SIG-M5 treated with dmso at 0.1 percent for 504 hours (cell line): ENCODE measurements at regions not wholly inside any gene's neighbourhood (a gene's known extent, or its start where the extent isn't known, plus 50 kb on each side); places are given as distances from the start of the nearest gene placed in this dataset.
"Not testable (repeated sequence)": the region's sequence is repeated elsewhere in the genome, so short reads cannot be mapped to it uniquely, and the experiment has no call there.

Experiments
- DNase-seq: peaks from one replicate; lab custom pipeline; 2025; ENCODE audit not compliant: unreplicated experiment; lab: John Stamatoyannopoulos, UW

DNA sequence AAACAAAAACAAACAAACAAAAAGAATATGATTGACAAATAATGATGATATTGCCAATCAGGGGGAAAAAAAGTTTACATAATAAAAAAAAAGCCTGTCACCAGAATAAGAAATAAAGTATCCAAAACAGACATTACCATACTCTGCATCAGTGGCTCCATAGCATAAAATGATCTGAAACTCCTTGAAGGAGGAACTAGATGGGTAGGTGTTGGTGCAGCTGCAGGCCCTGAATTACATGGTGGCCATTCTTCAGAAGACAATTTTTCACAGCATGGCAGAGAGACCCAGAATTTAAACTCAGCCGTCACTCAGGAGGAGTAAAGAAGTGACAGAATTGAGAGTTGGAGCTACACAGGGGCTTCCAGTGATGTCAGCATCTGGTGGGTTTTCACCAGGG is 60.2 kb downstream of the GLUL start:
- no peak for DNase-seq

DNA sequence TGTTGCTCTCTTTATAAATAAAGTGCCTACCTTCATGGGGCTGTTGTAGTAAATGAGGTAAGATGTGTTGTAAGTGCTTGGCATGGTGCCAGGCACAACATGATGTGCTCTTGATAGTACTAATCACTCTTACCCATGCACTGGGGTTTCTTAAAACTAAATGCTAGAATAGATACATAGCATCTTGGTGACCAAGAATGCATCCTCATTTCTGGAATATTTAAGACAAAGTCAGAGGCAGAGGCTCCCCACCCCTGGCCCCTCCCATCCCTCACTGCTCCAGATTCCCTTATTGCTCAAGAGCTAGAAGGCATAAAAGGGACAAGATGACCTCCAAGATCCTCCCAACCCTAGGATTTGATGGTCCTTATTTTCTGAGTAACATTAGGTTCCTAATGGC is 61.3 kb downstream of the GLUL start:
- DNase-seq = no peak

DNA sequence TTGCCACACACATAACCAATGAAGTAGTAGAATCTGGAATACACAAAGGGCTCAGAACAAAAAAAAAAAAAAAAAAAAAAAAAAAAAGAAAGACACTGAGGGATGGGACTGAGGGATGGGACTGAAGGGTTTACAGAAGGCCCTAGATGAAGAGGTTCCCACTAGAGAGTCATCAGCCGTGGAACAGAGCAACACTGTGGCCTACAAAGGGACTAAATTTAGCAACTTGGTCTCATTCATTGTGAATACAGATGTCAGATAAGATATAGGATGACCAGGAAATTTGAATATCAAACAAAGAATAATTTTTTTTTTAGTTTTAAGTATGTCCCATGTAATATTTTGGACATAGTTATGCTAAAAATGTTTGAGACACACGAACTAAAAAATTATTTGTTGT is 62.1 kb downstream of the GLUL start:
- DNase-seq = no peak

DNA sequence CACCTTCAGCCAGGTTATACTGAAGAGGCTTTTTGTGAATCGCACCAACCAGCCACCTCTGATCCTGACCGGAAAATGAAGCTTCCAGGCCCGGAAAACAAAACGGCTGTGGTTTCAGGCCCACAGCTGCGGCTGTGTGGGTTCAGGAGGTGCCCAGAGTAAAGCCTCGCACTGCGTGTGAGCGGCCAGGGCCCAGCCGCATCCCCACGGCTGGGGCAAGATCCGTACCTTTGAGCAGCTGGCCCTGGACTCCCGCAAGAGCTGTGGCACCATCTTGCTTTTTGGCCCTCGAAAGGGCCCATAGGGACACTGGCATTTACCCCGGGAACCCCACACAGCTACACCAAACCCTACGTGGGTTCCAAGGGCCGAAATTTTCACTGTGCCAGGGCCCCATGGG is 63.0 kb downstream of the GLUL start:
- no peak for DNase-seq

DNA sequence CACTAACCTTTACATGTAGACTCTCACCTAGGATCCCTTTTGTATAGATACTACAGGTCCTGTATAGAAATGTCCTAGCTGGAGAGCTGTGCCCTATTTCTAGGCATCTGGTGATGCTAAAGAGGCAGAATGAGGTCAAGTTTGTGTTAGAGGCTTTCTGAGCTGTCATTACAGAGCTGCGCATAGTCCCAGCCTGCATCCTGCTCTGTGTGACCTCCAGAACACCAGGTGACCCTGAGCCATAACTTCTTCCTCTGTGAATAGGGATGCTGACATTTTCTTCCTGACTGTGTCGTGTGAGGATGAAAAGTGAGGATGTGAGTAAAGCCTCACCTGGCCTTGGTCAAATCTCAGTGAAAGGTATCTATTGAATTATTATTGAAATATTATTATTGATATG is 66.3 kb downstream of the GLUL start:
- no peak for DNase-seq

DNA sequence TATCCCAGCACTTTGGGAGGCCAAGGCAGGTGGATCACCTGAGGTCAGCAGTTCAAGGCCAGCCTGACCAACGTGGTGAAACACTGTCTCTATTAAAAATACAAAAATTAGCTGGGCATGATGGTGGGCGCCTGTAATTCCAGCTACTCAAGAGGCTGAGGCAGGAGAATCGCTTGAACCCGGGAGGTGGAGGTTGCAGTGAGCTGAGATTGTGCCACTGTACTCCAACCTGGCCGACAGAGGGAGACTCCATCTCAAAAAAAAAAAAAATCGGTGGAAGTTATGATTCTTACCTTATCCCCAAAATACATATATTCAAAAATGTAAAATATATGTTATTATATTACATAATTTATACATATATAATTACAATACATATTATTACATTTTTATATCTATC is 70.1 kb downstream of the GLUL start:
- DNase-seq = not testable (repeated sequence)

DNA sequence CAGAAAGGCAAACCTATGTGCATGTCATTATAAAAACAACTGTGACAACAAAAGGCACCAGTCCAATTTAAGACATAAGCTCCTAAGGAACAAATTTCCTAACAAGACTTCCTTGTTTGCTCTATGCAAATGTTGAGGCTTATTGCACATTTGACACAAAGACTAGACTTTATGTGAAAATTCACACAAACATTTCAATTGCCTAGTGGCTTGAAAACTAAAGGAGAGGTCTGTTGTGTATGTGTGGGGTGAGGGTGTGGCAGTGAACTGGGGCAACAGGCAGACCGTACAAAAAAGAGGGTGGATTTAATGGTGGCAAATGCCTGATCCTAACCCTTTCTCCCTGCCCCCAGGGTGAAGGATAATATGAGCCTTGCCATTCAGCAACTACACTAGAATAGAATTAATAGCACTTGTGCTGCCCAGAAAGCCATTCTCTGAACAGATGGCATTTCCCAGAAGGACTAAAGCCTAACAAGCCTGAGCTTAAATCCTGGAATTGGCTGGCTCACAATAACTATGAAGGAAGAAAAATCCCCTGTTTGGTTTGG is 73.9 kb downstream of the GLUL start:
- DNase-seq = no peak

DNA sequence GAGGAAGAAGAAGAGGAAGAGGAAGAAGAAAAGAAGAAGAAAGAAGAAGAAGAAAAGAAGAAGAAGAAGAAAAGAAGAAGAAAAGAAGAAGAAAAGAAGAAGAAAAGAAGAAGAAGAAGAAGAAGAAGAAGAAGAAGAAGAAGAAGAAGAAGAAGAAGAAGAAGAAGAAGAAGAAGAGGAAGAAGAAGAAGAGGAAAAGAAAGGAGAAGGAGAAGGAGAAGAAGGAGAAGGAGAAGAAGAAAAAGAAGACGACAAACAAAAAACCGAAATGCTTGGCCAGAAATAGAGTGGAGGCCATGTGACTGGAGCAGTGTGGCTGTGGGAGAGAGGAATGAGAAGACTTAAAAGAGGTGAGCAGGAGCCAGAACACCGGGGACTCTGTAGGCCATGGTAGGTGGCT is 75.1 kb downstream of the GLUL start:
- DNase-seq = not testable (repeated sequence)

DNA sequence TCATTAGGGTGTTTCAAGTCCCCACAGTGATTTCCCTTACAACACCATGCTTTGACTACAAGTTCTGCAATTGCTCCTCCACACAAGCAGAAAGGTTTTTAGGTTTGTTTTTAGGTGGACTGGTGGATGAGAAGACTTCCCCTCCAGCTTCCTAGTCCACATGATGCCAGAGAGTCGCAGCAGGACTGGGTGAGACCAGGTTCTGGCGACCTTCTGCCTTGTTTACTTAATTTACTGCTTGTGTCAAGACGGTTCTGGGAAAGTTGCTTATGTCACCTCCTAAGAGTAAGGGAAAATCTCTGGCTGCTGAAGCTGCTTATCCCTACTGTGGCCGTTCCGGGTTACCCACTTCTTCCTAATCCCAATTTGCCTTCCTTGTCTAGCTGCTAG is 76.4 kb downstream of the GLUL start:
- DNase-seq = no peak

DNA sequence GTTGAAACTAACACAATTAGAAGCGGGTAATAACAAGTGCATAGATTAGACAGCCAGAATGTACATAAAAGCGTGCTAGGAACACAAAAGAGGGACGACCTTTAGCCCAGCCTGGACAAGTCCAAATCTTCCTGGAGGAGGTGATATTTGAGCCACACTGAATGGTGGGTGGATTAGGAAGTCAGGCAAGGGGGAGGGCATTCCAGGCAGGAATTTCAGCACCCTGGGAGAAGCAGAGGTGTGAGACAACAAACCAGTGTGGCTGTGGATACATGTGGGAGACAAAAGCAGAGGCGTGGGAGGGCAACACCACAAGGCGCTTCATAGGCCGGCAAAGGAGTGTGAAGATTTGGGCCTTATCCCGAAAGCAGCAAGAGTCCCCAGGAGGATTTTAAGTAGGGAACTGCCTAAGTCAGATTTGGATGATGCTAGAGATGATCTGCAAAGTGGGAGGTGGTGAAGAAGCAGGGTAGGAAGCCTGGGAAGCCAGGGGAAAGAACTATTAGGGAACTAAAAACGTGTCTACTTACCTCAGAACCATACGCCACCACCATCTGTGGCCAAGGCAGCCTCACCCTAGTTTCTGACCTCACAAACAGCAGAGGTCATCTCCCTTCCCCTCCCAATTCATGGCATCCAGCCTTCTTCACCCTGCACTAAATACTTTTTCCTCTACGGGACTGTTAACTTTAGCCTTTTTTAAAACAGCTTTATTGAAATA is 81.8 kb downstream of the GLUL start:
- DNase-seq = no peak

DNA sequence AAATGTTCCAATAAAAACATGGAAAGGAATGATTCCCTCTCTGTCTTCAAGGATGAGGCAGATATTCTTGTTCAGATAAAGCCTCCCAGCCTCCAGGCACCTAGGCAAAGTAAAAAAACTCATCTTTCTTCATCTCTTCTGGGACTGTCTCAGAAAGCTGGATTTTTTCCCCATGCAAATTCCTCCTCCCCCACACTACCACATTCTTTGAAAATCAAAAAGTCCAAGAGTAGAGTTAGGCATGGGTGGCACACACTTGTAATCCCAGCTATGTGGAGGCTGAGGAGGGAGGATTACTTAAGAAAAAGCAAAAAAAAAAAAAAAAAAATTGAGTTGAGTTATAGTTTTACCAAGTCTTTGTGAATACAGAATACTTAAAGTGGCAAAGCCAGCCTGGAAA is 82.8 kb downstream of the GLUL start:
- no peak for DNase-seq

DNA sequence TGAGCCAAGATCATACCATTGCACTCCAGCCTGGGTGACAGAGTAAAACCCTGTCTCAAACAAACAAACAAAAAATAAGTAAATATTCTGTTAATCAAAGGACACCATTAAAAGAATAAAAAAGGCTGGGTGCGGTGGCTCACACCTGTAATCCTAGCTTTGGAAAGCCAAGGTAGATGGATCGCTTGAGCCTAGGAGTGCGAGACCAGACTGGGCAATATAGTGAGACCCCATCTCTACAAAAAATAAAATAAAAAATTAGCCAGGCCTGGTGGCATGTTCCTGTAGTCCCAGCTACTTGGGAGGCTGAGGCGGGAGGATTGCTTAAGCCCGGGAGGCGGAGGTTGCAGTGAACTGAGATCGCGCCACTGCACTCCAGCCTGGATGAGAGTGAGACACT is 84.1 kb downstream of the GLUL start:
- not testable (repeated sequence) for DNase-seq

DNA sequence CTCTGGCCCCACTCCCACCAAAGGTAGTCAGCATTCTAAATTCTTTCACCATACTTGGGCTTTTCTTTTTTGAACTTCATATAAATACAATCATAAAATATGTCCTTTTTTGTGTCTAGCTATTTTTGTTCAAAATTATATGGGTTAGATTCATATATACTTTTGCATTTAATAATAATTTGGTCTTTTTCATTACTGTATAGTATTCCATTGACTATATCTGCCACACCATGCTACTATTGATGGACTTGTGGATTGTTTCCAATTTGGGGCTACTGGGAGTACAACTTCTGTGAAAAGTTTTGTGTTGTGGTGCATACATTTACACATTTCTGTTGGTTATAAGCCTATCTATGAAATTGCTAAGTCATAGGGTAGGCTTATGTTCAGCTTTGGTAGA is 85.7 kb downstream of the GLUL start:
- DNase-seq = no peak

DNA sequence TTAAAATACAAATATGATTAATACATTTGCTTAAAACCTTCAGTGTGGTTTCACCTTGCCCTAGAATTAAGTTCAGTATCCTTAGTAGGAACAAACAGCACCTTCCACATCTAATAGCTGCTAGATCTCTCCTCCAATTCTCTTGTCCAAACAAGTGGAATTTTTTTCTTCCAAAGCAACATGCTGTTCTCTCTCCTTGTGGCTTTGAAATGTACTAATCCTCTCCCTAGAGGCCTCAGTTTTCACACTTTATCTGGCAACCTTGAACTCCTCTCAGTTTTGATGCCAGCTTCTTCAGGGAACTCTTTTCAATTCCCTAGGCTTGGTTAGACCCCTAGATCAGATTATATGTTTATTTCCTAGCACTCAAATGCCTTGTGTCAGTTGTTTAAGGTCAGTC is 87.0 kb downstream of the GLUL start:
- DNase-seq = no peak

DNA sequence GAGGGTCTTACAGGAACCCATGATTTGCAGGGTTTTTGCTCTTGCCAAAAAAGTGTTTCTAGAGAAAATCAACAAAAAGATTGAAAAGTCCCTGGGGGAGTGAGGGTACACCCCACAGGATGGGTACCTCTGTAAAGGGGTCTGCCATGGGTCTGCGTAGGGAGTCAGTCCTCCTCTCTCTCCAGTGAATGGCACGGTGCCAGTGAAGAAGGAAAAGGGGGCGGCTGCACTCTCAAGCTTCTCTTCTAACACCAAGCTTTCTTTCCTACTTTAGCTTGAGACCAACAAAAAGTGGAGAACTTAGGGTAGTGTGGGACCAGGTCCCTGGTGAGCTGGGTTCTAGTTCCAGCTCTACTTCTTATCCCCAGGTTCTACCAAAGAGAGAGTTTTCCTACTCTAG is 87.4 kb downstream of the GLUL start:
- no peak for DNase-seq

DNA sequence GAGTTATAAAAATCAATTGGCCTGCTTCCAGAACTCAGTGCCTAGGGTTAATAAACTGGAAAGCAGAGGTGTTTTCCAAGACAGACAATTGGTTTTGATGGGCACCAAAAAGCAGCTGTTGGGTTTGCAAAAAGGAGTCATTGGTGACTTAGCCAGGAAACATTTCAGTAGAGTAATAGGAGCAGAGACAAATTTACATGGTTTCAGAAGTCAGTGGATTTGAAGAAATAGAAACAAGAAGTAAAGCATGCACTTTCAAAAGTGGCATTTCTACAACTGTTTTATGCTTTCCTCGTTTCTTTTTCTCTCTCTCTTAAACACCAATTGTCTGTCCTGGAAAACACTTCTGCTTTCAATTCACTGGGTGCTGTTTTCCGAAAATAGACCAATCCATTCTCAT is 87.8 kb downstream of the GLUL start:
- DNase-seq = peak; percentile 82

DNA sequence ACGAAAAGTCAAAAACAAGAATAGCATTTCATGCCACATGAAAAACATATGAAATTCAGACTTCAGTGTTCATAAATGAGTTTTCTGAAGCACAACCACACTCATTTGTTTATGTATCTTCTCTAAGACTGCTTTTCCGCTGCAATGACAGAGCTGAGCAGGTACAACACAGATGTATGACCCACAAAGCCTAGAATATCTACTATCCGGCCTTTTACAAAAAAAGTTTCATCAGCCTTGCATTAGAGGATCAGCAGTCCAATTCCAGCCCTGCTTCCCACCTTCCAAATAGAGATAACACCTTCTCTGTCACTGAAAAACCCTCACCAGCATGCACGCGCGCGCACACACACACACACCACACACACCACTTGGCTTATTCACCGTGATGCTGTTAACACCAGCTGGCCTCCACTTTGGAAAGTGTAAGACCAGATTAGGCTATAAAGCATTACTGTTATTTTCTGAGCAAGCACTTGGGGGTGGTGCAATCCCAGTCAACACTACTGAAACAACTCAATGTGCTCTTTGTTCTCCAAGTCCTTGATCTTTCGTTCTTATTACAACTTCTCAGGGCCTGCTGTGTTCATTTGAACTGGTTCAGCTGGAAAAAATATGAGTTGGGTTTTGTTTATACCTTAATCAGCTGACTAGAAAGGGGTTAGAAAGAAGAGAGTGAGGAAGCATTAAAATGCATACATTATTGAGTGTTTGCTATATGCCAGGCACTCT is 90.0 kb downstream of the GLUL start:
- DNase-seq = peak; percentile 37

DNA sequence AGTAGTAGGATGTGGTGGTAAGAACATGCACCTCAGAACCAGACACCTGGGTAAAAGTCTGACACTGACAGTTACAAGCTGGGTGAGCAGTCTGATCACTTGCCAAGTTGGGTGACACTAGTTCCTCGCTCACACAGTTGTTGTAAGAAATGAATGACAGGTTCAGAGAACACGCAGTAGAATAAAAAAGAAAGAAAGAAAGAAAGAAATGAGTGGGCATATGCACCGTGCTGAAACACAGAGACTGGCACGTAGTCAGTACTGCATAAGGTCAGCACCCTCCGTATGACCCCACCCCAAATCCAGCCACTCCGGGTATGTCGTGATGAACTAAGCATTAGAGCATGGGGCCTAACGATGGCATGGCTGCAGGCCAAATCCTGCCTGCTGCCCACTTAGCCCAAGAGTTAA is 90.6 kb downstream of the GLUL start:
- DNase-seq = no peak

DNA sequence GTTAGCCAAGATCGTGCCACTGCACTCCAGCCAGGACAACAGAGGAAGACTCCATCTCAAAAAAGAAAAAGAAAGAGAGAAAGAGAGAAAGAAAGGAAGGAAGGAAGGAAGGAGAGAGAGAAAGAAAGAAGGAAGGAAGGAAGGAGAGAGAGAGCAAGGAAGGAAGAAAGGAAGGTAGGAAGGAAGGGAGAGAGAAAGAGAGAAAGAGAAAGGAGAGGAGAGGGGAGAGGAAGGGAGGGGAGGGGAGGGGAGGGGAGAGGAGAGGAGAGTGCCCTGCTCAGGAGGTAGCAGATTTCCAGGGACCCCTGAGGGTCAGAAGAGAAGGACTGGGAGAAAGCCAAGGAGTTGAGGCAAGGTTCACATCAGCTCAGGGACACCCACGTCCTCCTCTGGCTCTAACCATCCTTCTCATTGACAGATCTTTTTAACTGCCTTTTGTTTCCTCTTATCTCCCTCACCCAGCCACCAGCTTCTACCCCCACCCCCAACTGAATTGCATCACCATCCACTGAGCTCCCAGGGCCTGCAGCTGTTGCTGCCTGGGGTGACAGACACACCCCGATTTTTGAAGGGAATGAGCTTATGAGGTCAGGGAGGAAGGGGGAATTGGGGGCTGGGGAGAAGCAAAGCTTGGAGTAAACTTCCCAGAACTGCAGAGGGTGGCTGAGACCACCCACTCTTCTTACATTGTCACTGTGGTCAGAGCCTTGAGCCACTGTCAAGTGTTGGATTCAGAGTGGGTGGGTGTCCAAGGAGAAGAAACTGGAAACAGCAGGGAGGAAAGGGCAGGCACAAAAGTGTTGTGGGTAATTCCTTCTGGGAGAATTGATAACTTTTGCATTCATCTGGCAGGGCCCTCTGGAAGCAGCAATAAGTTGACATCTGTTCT is 91.6 kb downstream of the GLUL start:
- DNase-seq = peak; percentile 98

DNA sequence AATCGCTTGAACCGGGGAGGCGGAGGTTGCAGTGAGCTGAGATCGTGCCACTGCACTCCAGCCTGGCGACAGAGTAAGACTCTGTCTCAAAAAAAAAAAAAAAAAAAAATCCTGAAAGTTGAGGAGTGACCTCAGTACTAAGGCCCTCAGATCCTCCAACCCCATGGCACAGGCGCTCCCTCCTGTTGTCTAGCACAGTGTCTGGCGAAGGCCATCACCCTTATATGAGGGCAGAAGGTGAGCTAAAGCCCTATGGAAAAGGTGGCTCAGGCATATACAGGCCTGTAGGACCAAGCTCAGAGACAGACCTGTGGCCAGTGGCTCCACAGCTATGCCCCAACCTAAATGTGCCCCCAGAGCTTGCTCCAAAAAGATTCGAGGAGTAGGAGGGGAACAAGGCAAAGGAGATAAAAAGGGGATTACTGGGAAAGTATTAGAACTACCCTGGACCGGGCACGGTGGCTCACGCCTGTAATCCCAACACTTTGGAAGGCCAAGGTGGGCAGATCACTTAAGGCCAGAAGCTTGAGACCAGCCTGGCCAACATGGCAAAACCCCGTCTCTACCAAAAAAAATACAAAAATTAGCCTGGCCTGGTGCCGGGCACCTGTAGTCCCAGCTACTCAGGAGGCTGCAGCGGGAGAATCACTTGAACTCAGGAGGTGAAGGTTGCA is 92.4 kb downstream of the GLUL start:
- DNase-seq = not testable (repeated sequence)

DNA sequence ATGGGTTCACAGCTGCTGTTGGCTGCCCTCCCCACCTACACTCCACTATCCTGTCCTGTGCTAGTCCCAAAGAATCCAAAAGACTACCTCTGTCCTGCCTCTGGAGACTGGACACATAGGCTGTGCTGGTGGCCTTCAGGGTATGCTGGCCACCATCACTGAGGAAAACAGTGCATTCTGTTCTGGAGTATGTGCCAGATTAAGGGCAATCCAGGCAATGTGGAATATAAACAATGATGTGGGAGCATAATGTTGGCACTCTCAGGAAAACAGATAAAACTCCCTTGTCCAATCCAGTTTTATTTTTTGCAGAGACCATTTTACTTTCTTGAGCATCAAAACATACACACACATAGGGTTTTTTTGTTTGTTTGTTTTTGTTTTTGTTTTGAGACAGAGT is 94.3 kb downstream of the GLUL start:
- DNase-seq = no peak
